Glutamatergic neuron (in vitro differentiated cells): ENCODE measurements at regions not wholly inside any gene's neighbourhood (a gene's known extent, or its start where the extent isn't known, plus 50 kb on each side); places are given as distances from the start of the nearest gene placed in this dataset.
"Not testable (repeated sequence)": the region's sequence is repeated elsewhere in the genome, so short reads cannot be mapped to it uniquely, and the experiment has no call there.

ENCODE experiments used
- DNase-seq: peaks from one replicate; pipeline ENCODE4 v3.0.0; 2022
- H3K27ac Mint-ChIP-seq: one replicate; pipeline ENCODE4 v1.8.0; 2020; ENCODE audit warnings: mild to moderate bottlenecking, mixed read lengths, inconsistent platforms; ENCODE audit not compliant: unreplicated experiment
- H3K27me3 Mint-ChIP-seq: one replicate; pipeline ENCODE4 v1.8.0; 2020; ENCODE audit warnings: mild to moderate bottlenecking, moderate library complexity, mixed read lengths, inconsistent platforms; ENCODE audit not compliant: unreplicated experiment
- H3K36me3 Mint-ChIP-seq: one replicate; pipeline ENCODE4 v1.8.0; 2020; ENCODE audit warnings: mild to moderate bottlenecking, mixed read lengths, inconsistent platforms; ENCODE audit not compliant: unreplicated experiment
- H3K4me1 Mint-ChIP-seq: one replicate; pipeline ENCODE4 v1.8.0; 2020; ENCODE audit warnings: mild to moderate bottlenecking, low read depth, mixed read lengths, inconsistent platforms; ENCODE audit not compliant: unreplicated experiment
- H3K4me3 Mint-ChIP-seq: one replicate; pipeline ENCODE4 v1.8.0; 2020; ENCODE audit warnings: mild to moderate bottlenecking, mixed read lengths, inconsistent platforms; ENCODE audit not compliant: unreplicated experiment
- H3K9me3 Mint-ChIP-seq: one replicate; pipeline ENCODE4 v1.8.0; 2020; ENCODE audit warnings: mild to moderate bottlenecking, moderate library complexity, mixed read lengths, inconsistent platforms; ENCODE audit not compliant: unreplicated experiment
- CTCF ChIP-seq: fragments of 200-600 bp; sonication (generic); IDR thresholded peaks from one replicate; pipeline ENCODE4 v1.5.0; 2021; ENCODE audit not compliant: partially characterized antibody, unreplicated experiment

DNA sequence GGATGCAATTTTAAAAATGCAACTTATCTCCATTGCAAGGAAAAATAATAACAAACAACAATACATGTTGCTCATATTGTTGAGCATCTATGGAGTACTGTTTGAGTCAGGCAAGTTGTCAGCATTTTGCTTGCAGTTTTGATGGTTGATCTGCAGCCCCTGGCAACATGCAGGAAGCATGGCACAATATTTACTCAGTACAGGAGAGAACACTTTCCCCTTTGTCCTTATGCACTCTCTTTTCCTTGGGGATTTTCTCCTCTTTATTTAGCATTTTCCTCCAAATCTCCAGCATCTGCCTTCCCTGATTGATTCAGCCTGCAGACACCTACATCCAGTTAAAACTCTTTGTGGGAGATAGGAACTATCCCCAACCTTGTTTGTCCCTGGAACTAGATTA, 620.5 kb upstream of the LRRN3 start:
- Mint-ChIP-seq H3K36me3 (no peaks in the 10 kb centered on the region), H3K27ac (peak overlapping the region; percentile 6), H3K27me3 (no peaks in the 10 kb centered on the region), H3K9me3 (no peaks in the 10 kb centered on the region), H3K4me1 (peaks cover 6% of the 10 kb centered on the region), H3K4me3 (no peak overlapping the region)
- TF ChIP-seq CTCF = no peak
- DNase-seq = no peak

- not testable (repeated sequence) for DNase-seq, H3K36me3 Mint-ChIP-seq, H3K9me3 Mint-ChIP-seq, H3K4me1 Mint-ChIP-seq, H3K27ac Mint-ChIP-seq, H3K27me3 Mint-ChIP-seq, H3K4me3 Mint-ChIP-seq
These were observed 618.5 kb upstream of the LRRN3 start for GRCh38 chr7:110472419-110472818.

GRCh38 chr7:110480964-110481363, 610.0 kb upstream of the LRRN3 start:
- Mint-ChIP-seq H3K27me3 (no peaks in the 10 kb centered on the region), H3K36me3 (peaks cover 19% of the 10 kb centered on the region), H3K4me3 (no peak overlapping the region), H3K9me3 (peaks cover 5% of the 10 kb centered on the region), H3K4me1 (no peaks in the 10 kb centered on the region), H3K27ac (no peak overlapping the region)
- DNase-seq = no peak
- TF ChIP-seq CTCF = no peak

- Mint-ChIP-seq H3K4me1 (no peaks in the 10 kb centered on the region), H3K36me3 (peaks cover 19% of the 10 kb centered on the region), H3K27ac (no peak overlapping the region), H3K27me3 (no peaks in the 10 kb centered on the region), H3K9me3 (peaks cover 4% of the 10 kb centered on the region), H3K4me3 (no peak overlapping the region)
- TF ChIP-seq CTCF = no peak
- no peak for DNase-seq
These were observed 607.4 kb upstream of the LRRN3 start for GRCh38 chr7:110483553-110483952.

- no peak overlapping the region for H3K4me3 Mint-ChIP-seq
- no peaks in the 10 kb centered on the region for H3K4me1 Mint-ChIP-seq
- TF ChIP-seq CTCF = no peak
- peaks cover 14% of the 10 kb centered on the region for H3K36me3 Mint-ChIP-seq
- H3K27ac Mint-ChIP-seq = no peak overlapping the region
- peaks cover 4% of the 10 kb centered on the region for H3K9me3 Mint-ChIP-seq
- DNase-seq = no peak
- H3K27me3 Mint-ChIP-seq = no peaks in the 10 kb centered on the region
These were observed 606.6 kb upstream of the LRRN3 start for GRCh38 chr7:110484356-110484755.

- Mint-ChIP-seq H3K9me3 (peaks cover 2% of the 10 kb centered on the region), H3K4me1 (no peaks in the 10 kb centered on the region), H3K36me3 (peaks cover 5% of the 10 kb centered on the region), H3K27ac (no peak overlapping the region), H3K27me3 (no peaks in the 10 kb centered on the region), H3K4me3 (no peak overlapping the region)
- TF ChIP-seq CTCF = no peak
- DNase-seq = no peak
These were observed 604.4 kb upstream of the LRRN3 start for GRCh38 chr7:110486549-110486948.
